ENCODE measurements at regions not wholly inside any gene's neighbourhood (a gene's known extent, or its start where the extent isn't known, plus 50 kb on each side); places are given as distances from the start of the nearest gene placed in this dataset.
A peak's percentile ranks its signal among the peaks of the same experiment; 100 is the strongest.
"Not testable (repeated sequence)": the region's sequence is repeated elsewhere in the genome, so short reads cannot be mapped to it uniquely, and the experiment has no call there.

DNA sequence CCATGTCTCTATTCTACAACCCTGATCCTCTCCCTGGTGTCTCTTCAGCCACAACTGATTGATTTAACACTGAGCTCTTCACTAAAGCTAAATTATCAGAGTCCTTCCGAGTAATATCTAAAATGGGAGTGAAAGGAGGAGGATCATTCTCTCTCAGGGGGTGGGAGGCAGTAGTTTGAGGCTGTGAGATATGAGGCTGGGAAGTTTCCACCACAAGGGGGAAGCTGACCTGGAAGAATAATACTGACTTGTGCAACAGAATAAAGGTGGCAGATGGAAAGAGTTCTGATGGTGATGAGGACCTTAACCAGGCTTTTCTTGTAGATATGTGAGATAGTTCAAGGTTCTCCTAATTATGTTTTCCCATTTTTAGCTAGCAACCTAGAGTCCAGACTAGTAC is 241.6 kb upstream of the VKORC1L1 start:
- DNase-seq, result not testable (repeated sequence)

- DNase-seq, result not testable (repeated sequence)
Measured at GRCh38 chr7:65633587-65634404, 239.1 kb upstream of the VKORC1L1 start.

GRCh38 chr7:65638918-65639317 is 234.0 kb upstream of the VKORC1L1 start:
- not testable (repeated sequence) for DNase-seq

DNA sequence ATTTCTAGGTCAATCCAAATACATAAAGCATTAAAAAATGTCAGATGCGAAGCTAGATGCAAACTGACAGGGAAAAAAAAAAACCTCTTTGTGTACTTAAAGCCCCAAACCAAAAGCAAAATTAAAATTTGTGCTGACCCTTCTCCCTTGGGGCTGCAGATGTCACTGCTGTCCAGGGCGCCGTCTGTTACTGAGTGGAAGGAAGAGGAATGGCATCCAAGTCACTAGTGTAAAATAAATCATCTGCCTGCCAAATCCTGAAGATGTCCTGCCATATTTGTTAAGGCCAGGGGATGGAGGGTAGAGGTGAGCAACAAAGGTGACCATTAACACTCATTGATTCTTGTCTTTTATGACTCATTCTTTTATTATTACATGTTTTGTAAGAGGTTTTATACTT is 233.2 kb upstream of the VKORC1L1 start:
- DNase-seq, result not testable (repeated sequence)

GRCh38 chr7:65643498-65643897 is 229.4 kb upstream of the VKORC1L1 start:
- DNase-seq, result not testable (repeated sequence)

- not testable (repeated sequence) for DNase-seq
Measured at GRCh38 chr7:65647153-65647964, 225.5 kb upstream of the VKORC1L1 start.

DNA sequence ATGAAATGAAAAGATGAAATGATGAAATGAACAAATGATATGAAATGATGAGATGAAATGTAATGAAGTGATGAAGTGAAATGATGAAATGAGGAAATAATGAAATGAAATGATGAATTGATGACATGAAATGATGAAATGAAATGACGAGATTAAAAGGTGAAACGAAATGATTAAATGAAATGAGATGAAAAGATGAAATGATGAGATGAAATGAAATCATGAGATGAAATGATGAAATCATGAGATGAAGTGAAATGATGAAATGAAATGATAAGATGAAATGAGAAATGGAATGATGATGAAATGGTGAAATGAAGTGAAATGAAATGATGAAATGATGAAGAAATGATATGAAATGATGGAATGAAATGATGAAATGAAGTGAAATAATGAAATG is 221.7 kb upstream of the VKORC1L1 start:
- not testable (repeated sequence) for DNase-seq

- DNase-seq, result not testable (repeated sequence)
Measured at GRCh38 chr7:65651826-65652592, 220.9 kb upstream of the VKORC1L1 start.

DNA sequence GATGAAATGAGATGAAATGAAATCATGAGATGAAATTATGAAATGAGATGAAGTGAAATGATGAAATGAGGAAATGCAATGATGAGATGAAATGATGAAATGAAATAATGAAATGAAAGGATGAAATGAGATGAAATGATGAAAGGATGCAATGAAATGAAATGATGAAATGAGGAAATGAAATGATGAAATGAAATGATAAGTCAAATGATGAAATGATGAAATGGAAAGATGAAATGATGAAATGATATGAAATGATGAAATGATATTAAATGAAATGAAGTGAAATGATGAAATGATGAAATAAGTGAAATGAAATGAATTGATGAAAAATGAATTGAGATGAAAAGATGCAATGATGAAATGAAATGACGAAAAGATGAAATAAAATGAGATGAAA is 220.2 kb upstream of the VKORC1L1 start:
- DNase-seq, result not testable (repeated sequence)

- not testable (repeated sequence) for DNase-seq
Measured at GRCh38 chr7:65656494-65657188, 216.2 kb upstream of the VKORC1L1 start.

- DNase-seq, result not testable (repeated sequence)
Measured at GRCh38 chr7:65683362-65683761, 189.5 kb upstream of the VKORC1L1 start.

GRCh38 chr7:65699026-65699714 is 173.7 kb upstream of the VKORC1L1 start:
- not testable (repeated sequence) for DNase-seq

DNA sequence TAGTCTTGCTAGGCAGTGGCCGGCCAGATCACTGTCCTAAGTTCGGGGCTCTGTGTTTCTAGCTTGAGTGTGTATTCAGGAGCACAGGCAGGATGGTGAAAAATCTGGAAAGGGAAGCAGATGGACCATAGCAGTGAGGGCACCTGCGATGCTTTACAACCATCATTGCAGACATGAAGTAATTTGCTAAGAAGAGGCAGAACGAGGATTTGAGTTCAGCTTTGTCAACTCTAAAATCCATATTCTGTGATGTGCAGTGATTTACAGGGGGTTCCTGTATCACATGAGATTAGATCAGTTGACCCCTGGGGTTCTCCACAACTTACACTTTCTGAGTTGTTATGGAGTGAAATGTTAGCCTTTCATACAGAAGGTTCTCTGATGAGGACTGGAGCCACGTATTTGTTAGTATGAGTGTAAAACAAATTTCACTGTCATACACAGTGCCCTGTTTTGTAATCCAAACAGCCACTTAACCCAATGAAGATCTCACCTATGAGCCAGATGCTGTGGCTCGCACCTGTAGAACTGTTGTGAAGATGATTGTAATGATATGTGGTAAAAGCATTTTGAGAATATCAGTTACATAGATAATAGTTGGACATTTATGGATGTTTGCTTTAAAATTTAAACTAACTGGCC is 173.0 kb upstream of the VKORC1L1 start:
- not testable (repeated sequence) for DNase-seq

DNA sequence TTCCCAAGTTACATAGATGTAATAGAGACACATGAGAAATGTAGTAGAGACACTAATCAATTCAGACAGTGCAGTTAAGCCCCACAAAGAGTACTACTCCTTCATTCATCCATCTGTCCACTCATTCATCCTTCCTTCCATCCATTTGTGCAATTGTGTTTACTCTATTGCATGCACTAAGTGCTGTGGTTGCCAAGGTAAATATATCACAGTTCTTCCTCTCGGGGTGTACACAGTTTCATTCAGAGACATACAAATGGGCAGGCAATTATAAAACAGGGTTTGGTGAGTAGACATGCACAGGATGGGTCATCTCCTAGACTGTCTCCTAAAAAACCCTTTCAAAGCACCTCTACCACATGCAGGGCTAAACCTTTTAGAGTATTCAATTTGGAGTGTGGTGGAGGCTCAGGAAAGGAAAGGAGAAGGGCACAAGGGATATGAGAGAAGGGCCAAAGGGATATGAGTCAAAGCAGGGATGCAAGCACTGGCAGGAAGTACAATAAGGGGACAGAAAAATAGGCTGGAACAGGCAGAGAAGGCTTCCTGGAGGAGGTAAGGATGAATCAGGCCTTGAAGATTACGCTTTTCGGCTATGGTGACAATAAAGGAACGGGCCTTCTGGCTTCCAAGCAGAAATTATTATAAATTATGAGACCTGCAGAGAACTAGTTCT is 153.6 kb upstream of the VKORC1L1 start:
- DNase-seq, result not testable (repeated sequence)

- peak; percentile 68 for DNase-seq
Measured at GRCh38 chr7:65722361-65722792, 150.5 kb upstream of the VKORC1L1 start.

GRCh38 chr7:65727182-65727581 is 145.7 kb upstream of the VKORC1L1 start:
- not testable (repeated sequence) for DNase-seq

- no peak for DNase-seq
Measured at GRCh38 chr7:65731129-65731528, 141.7 kb upstream of the VKORC1L1 start.

GRCh38 chr7:65731562-65732035 is 141.3 kb upstream of the VKORC1L1 start:
- no peak for DNase-seq

- no peak for DNase-seq
Measured at GRCh38 chr7:65744406-65744805, 128.5 kb upstream of the VKORC1L1 start.

DNA sequence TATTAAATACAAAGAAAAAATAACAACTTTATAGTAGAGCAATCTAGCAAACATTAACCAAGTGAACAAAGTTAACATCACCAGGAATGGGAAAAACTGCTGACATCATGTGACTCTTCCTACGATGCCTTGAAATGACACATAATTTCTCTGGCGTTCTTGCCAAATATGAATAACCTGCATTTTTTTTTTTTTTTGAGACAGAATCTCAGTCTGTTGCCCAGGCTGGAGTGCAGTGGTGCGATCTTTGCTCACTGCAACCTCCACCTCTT is 126.5 kb upstream of the VKORC1L1 start:
- DNase-seq, result no peak

GRCh38 chr7:65749039-65749438 is 123.8 kb upstream of the VKORC1L1 start:
- no peak for DNase-seq
